ENCODE measurements at regions not wholly inside any gene's neighbourhood (a gene's known extent, or its start where the extent isn't known, plus 50 kb on each side); places are given as distances from the start of the nearest gene placed in this dataset.
"Not testable (repeated sequence)": the region's sequence is repeated elsewhere in the genome, so short reads cannot be mapped to it uniquely, and the experiment has no call there.

DNA sequence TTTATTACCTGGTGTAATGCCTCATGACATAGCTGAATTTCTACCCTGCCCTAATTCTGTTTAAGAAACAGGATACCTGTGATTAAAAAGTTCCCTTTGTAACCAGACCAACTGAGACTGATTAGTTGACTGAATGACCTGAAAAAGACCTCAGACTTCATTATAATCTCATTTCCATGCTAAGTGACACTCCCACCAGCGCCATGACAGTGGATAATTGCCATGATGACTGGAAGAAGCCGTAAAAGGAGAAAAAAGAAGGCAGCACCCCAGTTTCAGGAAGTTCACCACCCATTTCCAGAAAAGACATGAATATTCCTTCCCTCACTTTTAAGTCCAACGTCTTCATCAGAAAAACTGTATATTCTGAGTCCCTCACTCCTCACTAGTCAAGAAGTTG lies 125.6 kb upstream of the HS3ST4 start:
- H3K9me3 ChIP-seq (ENCODE audit: insufficient read depth, low read depth, low read length) = peaks cover 9% of the 10 kb centered on the region; the same call in 1 of the 2 replicates
- 87% methylated on average over 3 of the region's 3 CpGs for WGBS
- peaks cover 3% of the 10 kb centered on the region; the same call in 1 of the 2 replicates for H3K36me3 ChIP-seq (ENCODE audit: insufficient read depth, low read length)
- H3K27ac ChIP-seq (ENCODE audit: low read depth, low read length) = no peak overlapping the region
- H3K4me3 ChIP-seq (ENCODE audit: low read length) = no peak overlapping the region
- no peaks in the 10 kb centered on the region for H3K27me3 ChIP-seq (ENCODE audit: insufficient read depth, low read length)
- H3K9ac ChIP-seq (ENCODE audit: low read depth, low read length) = no peak overlapping the region
- 0 out of 2 replicates have a peak, but pooled peaks cover 5% of the 10 kb centered on the region for H3K4me1 ChIP-seq (ENCODE audit: insufficient read depth, low read length)

DNA sequence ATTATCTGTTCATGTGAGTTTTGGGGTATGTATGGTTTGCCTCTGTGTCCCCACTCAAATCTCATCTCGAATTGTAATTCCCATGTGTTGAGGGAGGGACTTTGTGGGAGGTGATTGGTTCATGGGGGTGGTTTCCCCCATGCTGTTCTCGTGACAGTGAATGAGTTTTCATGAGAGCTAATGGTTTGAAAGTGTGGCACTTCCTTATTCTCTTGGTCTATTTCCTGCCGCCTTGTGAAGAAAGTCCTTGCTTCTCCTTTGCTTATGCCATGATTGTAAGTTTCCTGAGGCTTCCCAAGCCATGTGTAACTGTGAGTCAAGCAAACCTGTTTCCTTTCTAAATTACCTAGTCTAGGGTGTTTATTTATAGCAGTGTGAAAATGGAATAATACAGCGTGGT lies 128.1 kb upstream of the HS3ST4 start:
- WGBS = 90% methylated on average over 4 of the region's 4 CpGs
- Histone ChIP-seq H3K27ac (ENCODE audit: low read depth, low read length) (no peak overlapping the region), H3K4me3 (ENCODE audit: low read length) (no peak overlapping the region), H3K9ac (ENCODE audit: low read depth, low read length) (no peak overlapping the region), H3K36me3 (ENCODE audit: insufficient read depth, low read length) (no peaks in the 10 kb centered on the region), H3K9me3 (ENCODE audit: insufficient read depth, low read depth, low read length) (peaks cover 9% of the 10 kb centered on the region; the same call in 1 of the 2 replicates), H3K4me1 (ENCODE audit: insufficient read depth, low read length) (0 out of 2 replicates have a peak, but pooled peaks cover 5% of the 10 kb centered on the region), H3K27me3 (ENCODE audit: insufficient read depth, low read length) (no peaks in the 10 kb centered on the region)

DNA sequence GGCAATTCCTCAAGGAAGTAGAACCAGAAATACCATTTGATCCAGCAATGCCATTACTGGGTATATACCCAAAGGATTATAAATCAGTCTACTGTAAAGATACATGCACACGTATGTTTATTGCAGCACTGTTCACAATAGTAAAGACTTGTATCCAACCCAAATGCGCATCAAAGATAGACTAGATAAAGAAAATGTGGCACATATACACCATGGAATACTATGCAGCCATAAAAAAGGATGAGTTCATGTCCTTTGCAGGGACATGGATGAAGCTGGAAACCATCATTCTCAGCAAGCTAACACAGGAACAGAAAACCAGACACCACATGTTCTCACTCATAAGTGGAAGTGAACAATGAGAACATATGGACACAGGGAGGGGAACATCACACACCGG lies 130.0 kb upstream of the HS3ST4 start:
- not testable (repeated sequence) for H3K4me1 ChIP-seq (ENCODE audit: insufficient read depth, low read length); H3K36me3 ChIP-seq (ENCODE audit: insufficient read depth, low read length); H3K27ac ChIP-seq (ENCODE audit: low read depth, low read length); H3K4me3 ChIP-seq (ENCODE audit: low read length); H3K9ac ChIP-seq (ENCODE audit: low read depth, low read length); H3K9me3 ChIP-seq (ENCODE audit: insufficient read depth, low read depth, low read length); H3K27me3 ChIP-seq (ENCODE audit: insufficient read depth, low read length)
- WGBS = 89% methylated on average over 3 of the region's 3 CpGs

DNA sequence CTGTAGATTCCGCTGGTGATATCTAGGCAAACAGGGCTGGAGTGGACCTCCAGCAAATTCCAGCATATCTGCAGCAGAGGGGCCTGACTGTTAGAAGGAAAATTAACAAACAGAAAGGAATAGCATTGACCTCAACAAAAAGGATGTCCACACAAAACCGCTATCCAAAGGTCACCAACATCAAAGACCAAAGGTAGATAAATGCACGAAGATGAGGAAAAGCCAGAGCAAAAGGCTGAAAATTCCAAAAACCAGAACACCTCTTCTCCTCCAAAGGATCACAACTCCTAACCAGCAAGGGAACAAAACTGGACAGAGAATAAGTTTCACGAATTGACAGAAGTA lies 134.8 kb upstream of the HS3ST4 start:
- 95% methylated on average over 4 of the region's 4 CpGs for WGBS
- not testable (repeated sequence) for H3K4me1 ChIP-seq (ENCODE audit: insufficient read depth, low read length); H3K36me3 ChIP-seq (ENCODE audit: insufficient read depth, low read length); H3K9ac ChIP-seq (ENCODE audit: low read depth, low read length); H3K4me3 ChIP-seq (ENCODE audit: low read length); H3K27me3 ChIP-seq (ENCODE audit: insufficient read depth, low read length); H3K27ac ChIP-seq (ENCODE audit: low read depth, low read length)
- peaks cover 10% of the 10 kb centered on the region for H3K9me3 ChIP-seq (ENCODE audit: insufficient read depth, low read depth, low read length)

DNA sequence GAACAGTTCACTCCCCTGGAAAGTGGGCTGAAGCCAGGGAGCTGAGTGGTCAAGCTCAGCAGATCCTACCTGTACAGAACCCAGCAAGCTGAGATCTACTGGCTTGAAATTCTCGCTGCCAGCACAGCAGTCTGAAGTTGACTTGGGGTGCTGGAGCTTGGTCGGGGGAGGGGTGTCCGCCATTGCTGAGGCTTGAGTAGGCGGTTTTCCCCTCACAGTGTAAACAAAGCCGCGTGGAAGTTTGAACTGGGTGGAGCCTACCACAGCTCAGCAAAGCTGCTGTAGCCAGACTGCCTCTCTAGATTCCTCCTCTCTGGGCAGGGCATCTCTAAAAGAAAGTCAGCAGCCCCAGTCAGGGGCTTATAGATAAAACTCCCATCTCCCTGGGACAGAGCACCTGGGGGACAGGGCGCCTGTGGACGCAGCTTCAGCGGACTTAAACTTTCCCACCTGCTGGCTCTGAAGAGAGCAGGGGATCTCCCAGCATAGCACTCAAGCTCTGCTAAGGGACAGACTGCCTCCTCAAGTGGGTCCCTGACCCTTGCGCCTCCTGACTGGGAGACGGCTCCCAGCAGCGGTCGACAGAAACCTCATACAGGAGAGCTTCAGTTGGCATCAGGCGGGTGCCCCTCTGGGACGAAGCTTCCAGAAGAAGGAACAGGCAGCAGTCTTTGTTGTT lies 135.3 kb upstream of the HS3ST4 start:
- not testable (repeated sequence) for H3K27me3 ChIP-seq (ENCODE audit: insufficient read depth, low read length); H3K4me3 ChIP-seq (ENCODE audit: low read length); H3K27ac ChIP-seq (ENCODE audit: low read depth, low read length); H3K36me3 ChIP-seq (ENCODE audit: insufficient read depth, low read length); H3K4me1 ChIP-seq (ENCODE audit: insufficient read depth, low read length); H3K9ac ChIP-seq (ENCODE audit: low read depth, low read length)
- H3K9me3 ChIP-seq (ENCODE audit: insufficient read depth, low read depth, low read length) = peaks cover 10% of the 10 kb centered on the region
- 84% methylated on average over 15 of the region's 15 CpGs for WGBS

DNA sequence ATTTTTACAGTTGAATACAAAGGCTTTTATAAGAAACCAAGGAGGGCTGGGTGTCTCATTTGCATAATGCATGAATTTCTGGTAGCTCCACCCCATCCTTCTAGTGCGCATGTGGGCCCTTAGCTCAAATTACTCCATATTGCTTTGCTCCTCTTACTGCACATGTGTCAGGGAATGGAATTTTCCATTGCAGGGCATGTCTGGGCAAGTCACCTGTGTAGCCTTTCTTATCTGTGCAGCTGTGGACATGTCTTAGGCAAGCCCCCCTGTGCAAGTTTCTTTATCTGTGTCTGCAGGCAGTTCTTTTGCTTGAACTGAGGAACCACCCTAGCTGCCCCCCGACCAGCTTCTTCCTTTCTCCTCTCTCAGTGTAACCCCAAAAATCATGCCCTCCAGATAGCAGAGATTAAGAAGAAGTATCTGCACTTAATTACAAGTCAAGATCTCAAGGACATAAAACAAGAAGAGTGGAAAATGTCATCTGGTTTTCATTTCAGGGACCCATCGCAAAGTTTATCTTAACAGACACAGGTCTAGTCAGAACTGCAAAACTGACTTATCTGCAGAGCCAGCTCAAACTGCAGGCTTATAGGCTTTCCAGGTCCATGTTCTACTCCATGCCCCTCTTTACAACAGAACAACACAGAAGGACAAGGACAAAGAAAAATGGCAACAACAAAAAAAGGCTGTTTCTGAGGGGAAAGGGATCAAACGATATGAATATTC lies 137.9 kb upstream of the HS3ST4 start:
- Histone ChIP-seq H3K4me3 (ENCODE audit: low read length) (no peak overlapping the region), H3K4me1 (ENCODE audit: insufficient read depth, low read length) (no peaks in the 10 kb centered on the region), H3K27me3 (ENCODE audit: insufficient read depth, low read length) (no peaks in the 10 kb centered on the region), H3K9ac (ENCODE audit: low read depth, low read length) (no peak overlapping the region), H3K27ac (ENCODE audit: low read depth, low read length) (no peak overlapping the region), H3K36me3 (ENCODE audit: insufficient read depth, low read length) (no peaks in the 10 kb centered on the region), H3K9me3 (ENCODE audit: insufficient read depth, low read depth, low read length) (peaks cover 10% of the 10 kb centered on the region)
- 93% methylated on average over 4 of the region's 4 CpGs for WGBS

DNA sequence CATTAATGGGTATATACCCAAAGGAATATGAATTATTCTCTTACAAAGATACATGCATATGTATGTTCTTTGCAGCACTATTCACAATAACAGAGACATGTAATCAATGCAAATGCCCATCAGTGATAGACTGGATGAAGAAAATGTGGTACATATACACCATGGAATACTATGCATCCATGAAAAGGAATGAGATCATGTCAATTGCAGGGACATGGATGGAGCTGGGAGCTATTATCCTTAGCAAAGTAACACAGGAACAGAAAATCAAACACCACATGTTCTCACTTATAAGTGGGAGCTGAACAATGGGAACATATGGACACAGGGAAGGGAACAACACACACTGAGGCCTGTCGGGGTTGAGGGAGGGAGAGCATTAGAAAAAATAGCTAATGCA lies 141.1 kb upstream of the HS3ST4 start:
- peaks cover 10% of the 10 kb centered on the region for H3K9me3 ChIP-seq (ENCODE audit: insufficient read depth, low read depth, low read length)
- H3K36me3 ChIP-seq (ENCODE audit: insufficient read depth, low read length) = no peaks in the 10 kb centered on the region
- H3K27me3 ChIP-seq (ENCODE audit: insufficient read depth, low read length) = no peaks in the 10 kb centered on the region
- no peak overlapping the region for H3K4me3 ChIP-seq (ENCODE audit: low read length)
- WGBS = 100% methylated on average over 1 of the region's 1 CpG
- no peak overlapping the region for H3K27ac ChIP-seq (ENCODE audit: low read depth, low read length)
- no peaks in the 10 kb centered on the region for H3K4me1 ChIP-seq (ENCODE audit: insufficient read depth, low read length)
- no peak overlapping the region for H3K9ac ChIP-seq (ENCODE audit: low read depth, low read length)

DNA sequence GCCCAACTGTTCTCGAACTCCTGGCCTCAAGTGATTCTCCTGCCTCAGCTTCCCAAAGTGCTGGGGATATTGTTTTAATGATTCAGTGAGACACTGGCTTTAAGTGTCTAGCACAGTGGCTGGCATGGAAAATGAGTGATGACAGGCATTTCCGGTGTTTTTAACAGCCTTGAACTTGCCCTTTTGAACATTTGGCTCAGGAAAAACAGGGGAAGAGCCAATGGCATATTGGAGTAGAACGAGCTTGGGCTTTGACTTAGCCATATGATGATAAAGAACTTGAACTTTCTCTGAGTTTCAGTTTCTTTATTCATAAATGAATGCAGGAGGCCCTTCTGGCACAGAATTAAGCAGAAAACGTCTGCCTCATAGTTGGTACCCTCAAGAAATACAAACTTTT lies 145.0 kb upstream of the HS3ST4 start:
- Histone ChIP-seq H3K9me3 (ENCODE audit: insufficient read depth, low read depth, low read length) (no peaks in the 10 kb centered on the region), H3K36me3 (ENCODE audit: insufficient read depth, low read length) (no peaks in the 10 kb centered on the region), H3K27me3 (ENCODE audit: insufficient read depth, low read length) (no peaks in the 10 kb centered on the region), H3K4me1 (ENCODE audit: insufficient read depth, low read length) (peaks cover 4% of the 10 kb centered on the region; the same call in 1 of the 2 replicates), H3K27ac (ENCODE audit: low read depth, low read length) (no peak overlapping the region), H3K9ac (ENCODE audit: low read depth, low read length) (no peak overlapping the region), H3K4me3 (ENCODE audit: low read length) (no peak overlapping the region)
- 87% methylated on average over 4 of the region's 4 CpGs for WGBS

DNA sequence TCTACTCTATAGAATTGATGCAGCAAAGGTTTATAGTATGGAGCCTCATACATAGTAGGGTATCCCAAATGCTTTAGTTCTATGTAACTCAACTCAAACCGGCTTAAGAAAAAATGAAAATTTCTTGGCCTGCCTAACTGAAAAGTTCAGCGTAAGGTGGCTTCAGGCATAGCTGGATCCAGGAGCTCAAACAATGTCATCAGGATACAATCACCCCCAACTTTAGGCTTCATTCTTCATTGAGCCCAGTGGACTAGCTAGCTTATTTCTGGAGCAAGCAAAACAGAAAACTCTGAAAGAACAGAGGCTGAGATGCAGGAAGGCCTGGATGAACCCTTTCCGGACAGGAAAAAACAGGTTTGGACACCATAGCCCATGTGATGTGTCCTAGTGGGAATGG lies 147.5 kb upstream of the HS3ST4 start:
- no peaks in the 10 kb centered on the region for H3K9me3 ChIP-seq (ENCODE audit: insufficient read depth, low read depth, low read length)
- H3K4me3 ChIP-seq (ENCODE audit: low read length) = no peak overlapping the region
- no peaks in the 10 kb centered on the region for H3K36me3 ChIP-seq (ENCODE audit: insufficient read depth, low read length)
- H3K9ac ChIP-seq (ENCODE audit: low read depth, low read length) = no peak overlapping the region
- H3K27me3 ChIP-seq (ENCODE audit: insufficient read depth, low read length) = no peaks in the 10 kb centered on the region
- H3K4me1 ChIP-seq (ENCODE audit: insufficient read depth, low read length) = peaks cover 4% of the 10 kb centered on the region; the same call in 1 of the 2 replicates
- WGBS = 95% methylated on average over 3 of the region's 3 CpGs
- no peak overlapping the region for H3K27ac ChIP-seq (ENCODE audit: low read depth, low read length)

DNA sequence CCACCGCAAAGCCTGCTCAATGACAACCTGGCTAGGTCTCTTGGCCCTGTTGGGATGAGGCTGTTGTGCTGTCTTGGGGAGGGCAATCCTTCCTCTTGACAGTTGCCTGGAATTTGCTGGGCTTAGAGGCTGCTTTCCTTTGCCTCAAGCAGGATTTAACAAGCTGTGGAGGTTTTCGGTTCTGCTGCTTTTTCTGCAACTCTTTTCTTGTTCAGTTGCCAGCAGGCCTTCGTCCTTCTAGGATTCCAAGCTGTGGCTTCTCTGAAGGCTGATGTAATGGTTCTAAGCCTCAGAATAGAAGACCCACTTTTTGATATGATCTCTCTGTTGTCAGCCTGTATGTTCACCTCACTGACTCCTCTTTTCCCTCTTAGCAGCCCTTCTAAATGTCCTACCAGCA lies 149.5 kb upstream of the HS3ST4 start:
- H3K9ac ChIP-seq (ENCODE audit: low read depth, low read length) = no peak overlapping the region
- H3K27ac ChIP-seq (ENCODE audit: low read depth, low read length) = no peak overlapping the region
- WGBS = 96% methylated on average over 3 of the region's 3 CpGs
- H3K4me3 ChIP-seq (ENCODE audit: low read length) = no peak overlapping the region
- no peaks in the 10 kb centered on the region for H3K36me3 ChIP-seq (ENCODE audit: insufficient read depth, low read length)
- H3K4me1 ChIP-seq (ENCODE audit: insufficient read depth, low read length) = peaks cover 4% of the 10 kb centered on the region; the same call in 1 of the 2 replicates
- no peaks in the 10 kb centered on the region for H3K9me3 ChIP-seq (ENCODE audit: insufficient read depth, low read depth, low read length)
- H3K27me3 ChIP-seq (ENCODE audit: insufficient read depth, low read length) = no peaks in the 10 kb centered on the region

DNA sequence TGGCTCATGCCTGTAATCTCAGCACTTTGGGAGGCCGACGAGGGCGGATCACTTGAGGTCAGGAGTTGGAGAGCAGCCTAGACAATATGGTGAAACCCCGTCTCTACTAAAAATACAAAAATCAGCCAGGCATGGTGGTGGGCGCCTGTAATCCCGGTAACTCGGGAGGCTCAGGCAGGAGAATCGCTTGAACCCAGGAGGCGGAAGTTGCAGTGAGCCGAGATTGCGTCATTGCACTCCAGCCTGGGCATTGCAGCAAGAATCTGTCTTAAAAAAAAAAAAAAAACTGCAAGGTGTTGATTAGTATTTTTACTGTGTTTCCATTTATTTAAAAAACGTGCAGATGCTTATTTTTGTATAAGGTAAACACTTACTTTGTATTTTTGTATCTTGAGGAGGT lies 152.0 kb upstream of the HS3ST4 start:
- not testable (repeated sequence) for H3K4me1 ChIP-seq (ENCODE audit: insufficient read depth, low read length); H3K9me3 ChIP-seq (ENCODE audit: insufficient read depth, low read depth, low read length); H3K9ac ChIP-seq (ENCODE audit: low read depth, low read length); H3K36me3 ChIP-seq (ENCODE audit: insufficient read depth, low read length); H3K27me3 ChIP-seq (ENCODE audit: insufficient read depth, low read length); H3K4me3 ChIP-seq (ENCODE audit: low read length); H3K27ac ChIP-seq (ENCODE audit: low read depth, low read length)
- WGBS = 94% methylated on average over 12 of the region's 12 CpGs
